Activated naive CD4-positive, alpha-beta T cell treated with anti-CD3 and anti-CD28 coated beads for 36 hours (primary cell): ENCODE measurements at regions not wholly inside any gene's neighbourhood (a gene's known extent, or its start where the extent isn't known, plus 50 kb on each side); places are given as distances from the start of the nearest gene placed in this dataset.
A peak's percentile ranks its signal among the peaks of the same experiment; 100 is the strongest.

Experiments used
- CTCF ChIA-PET: fragments of 350-600 bp; sonication (Branson Sonifier 250); formaldehyde crosslinking; loops from one replicate; lab custom pipeline; 2021; ENCODE audit warnings: antibody characterized with exemption; lab: Charles Lee
- DNase-seq: peaks from one replicate; pipeline ENCODE4 v3.0.0-alpha.2; 2020
- H3K27ac Mint-ChIP-seq: one replicate; pipeline ENCODE4 v1.8.0; 2021; ENCODE audit warnings: mild to moderate bottlenecking, mixed read lengths
- H3K27me3 Mint-ChIP-seq: one replicate; pipeline ENCODE4 v1.8.0; 2021; ENCODE audit warnings: low read depth, mixed read lengths
- H3K36me3 Mint-ChIP-seq: one replicate; pipeline ENCODE4 v1.8.0; 2021; ENCODE audit warnings: low read depth, mixed read lengths
- H3K4me1 Mint-ChIP-seq: one replicate; pipeline ENCODE4 v1.8.0; 2021; ENCODE audit warnings: low read depth, mixed read lengths
- H3K4me3 Mint-ChIP-seq: one replicate; pipeline ENCODE4 v1.8.0; 2021; ENCODE audit warnings: mild to moderate bottlenecking, moderate library complexity, mixed read lengths
- H3K9me3 Mint-ChIP-seq: one replicate; pipeline ENCODE4 v1.8.0; 2021; ENCODE audit warnings: mixed read lengths
- intact Hi-C: fragments of 100-400 bp; cut with micrococcal nuclease; formaldehyde crosslinking; loops from one replicate; pipeline ENCODE4 v1.15.1; 2023

GRCh38 chr11:69227271-69227670 is 66.7 kb upstream of the MYEOV start:
- Mint-ChIP-seq H3K36me3 (no peaks in the 10 kb centered on the region), H3K4me3 (no peak overlapping the region)
- no peak for DNase-seq

GRCh38 chr11:69229511-69229910 is 64.4 kb upstream of the MYEOV start:
- Mint-ChIP-seq H3K4me3 (no peak overlapping the region), H3K27ac (no peak overlapping the region), H3K27me3 (peaks cover 8% of the 10 kb centered on the region), H3K4me1 (no peaks in the 10 kb centered on the region), H3K9me3 (peaks cover 13% of the 10 kb centered on the region), H3K36me3 (no peaks in the 10 kb centered on the region)
- intact Hi-C loops: no loop called here
- CTCF ChIA-PET: no interaction called here
- DNase-seq: no peak

More at GRCh38 chr11:69227271-69227670, 66.7 kb upstream of the MYEOV start:
- H3K9me3 Mint-ChIP-seq: peaks cover 13% of the 10 kb centered on the region
- no peaks in the 10 kb centered on the region for H3K4me1 Mint-ChIP-seq
- CTCF ChIA-PET: no interaction called here
- no peak overlapping the region for H3K27ac Mint-ChIP-seq
- intact Hi-C loops: no loop called here
- H3K27me3 Mint-ChIP-seq: peaks cover 8% of the 10 kb centered on the region

GRCh38 chr11:69230856-69231425 is 63.0 kb upstream of the MYEOV start:
- Mint-ChIP-seq H3K4me1 (no peaks in the 10 kb centered on the region), H3K27ac (no peak overlapping the region), H3K36me3 (no peaks in the 10 kb centered on the region), H3K27me3 (peaks cover 8% of the 10 kb centered on the region), H3K4me3 (no peak overlapping the region), H3K9me3 (peaks cover 13% of the 10 kb centered on the region)
- DNase-seq: no peak
- intact Hi-C loops: no loop called here
- CTCF ChIA-PET: no interaction called here

- H3K27ac Mint-ChIP-seq: no peak overlapping the region
- peaks cover 7% of the 10 kb centered on the region for H3K9me3 Mint-ChIP-seq
- H3K4me3 Mint-ChIP-seq: no peak overlapping the region
- no peaks in the 10 kb centered on the region for H3K36me3 Mint-ChIP-seq
- H3K27me3 Mint-ChIP-seq: peaks cover 3% of the 10 kb centered on the region
- H3K4me1 Mint-ChIP-seq: no peaks in the 10 kb centered on the region
- CTCF ChIA-PET: no interaction called here
- DNase-seq: no peak
- intact Hi-C loops: no loop called here
These were observed 62.4 kb upstream of the MYEOV start for GRCh38 chr11:69231466-69232018.

GRCh38 chr11:69232821-69233743 is 60.9 kb upstream of the MYEOV start:
- no peak for DNase-seq
- intact Hi-C loops: no loop called here
- Mint-ChIP-seq H3K4me3 (no peak overlapping the region), H3K36me3 (no peaks in the 10 kb centered on the region), H3K9me3 (peaks cover 3% of the 10 kb centered on the region), H3K4me1 (peaks cover under 1% of the 10 kb centered on the region), H3K27me3 (no peaks in the 10 kb centered on the region), H3K27ac (no peak overlapping the region)
- CTCF ChIA-PET: interaction anchor here (0.7 kb wide), 1 partner anchor 23 kb away, joined by 3 read pairs; no protein-coding TSS in a partner anchor

GRCh38 chr11:69233744-69234570 is 60.0 kb upstream of the MYEOV start:
- H3K9me3 Mint-ChIP-seq: peaks cover 3% of the 10 kb centered on the region
- no peak overlapping the region for H3K27ac Mint-ChIP-seq
- no peak for DNase-seq
- H3K36me3 Mint-ChIP-seq: no peaks in the 10 kb centered on the region
- H3K4me3 Mint-ChIP-seq: no peak overlapping the region
- intact Hi-C loops: no loop called here
- no peaks in the 10 kb centered on the region for H3K27me3 Mint-ChIP-seq
- H3K4me1 Mint-ChIP-seq: peaks cover 9% of the 10 kb centered on the region
- CTCF ChIA-PET: interaction anchor here (0.7 kb wide), 1 partner anchor 22 kb away, joined by 3 read pairs; no protein-coding TSS in a partner anchor

GRCh38 chr11:69234740-69235710 is 58.9 kb upstream of the MYEOV start:
- H3K9me3 Mint-ChIP-seq: peaks cover 3% of the 10 kb centered on the region
- DNase-seq: no peak

GRCh38 chr11:69238573-69239351 is 55.2 kb upstream of the MYEOV start:
- Mint-ChIP-seq H3K27me3 (no peaks in the 10 kb centered on the region), H3K9me3 (no peaks in the 10 kb centered on the region), H3K4me3 (no peak overlapping the region), H3K36me3 (no peaks in the 10 kb centered on the region), H3K27ac (peak overlapping the region; percentile 76), H3K4me1 (peaks cover 31% of the 10 kb centered on the region)
- intact Hi-C loops: loop anchor here (1.0 to 5.0 kb wide), 5 partner anchors 25 to 309 kb away; no protein-coding TSS in a partner anchor
- peak; percentile 24 for DNase-seq
- CTCF ChIA-PET: interaction anchor here (0.7 kb wide), 1 partner anchor 139 kb away, joined by 3 read pairs; no protein-coding TSS in a partner anchor

More at GRCh38 chr11:69234740-69235710, 58.9 kb upstream of the MYEOV start:
- peaks cover 18% of the 10 kb centered on the region for H3K4me1 Mint-ChIP-seq
- intact Hi-C loops: loop anchor here (5.0 kb wide), 1 partner anchor 113 kb away; no protein-coding TSS in a partner anchor
- CTCF ChIA-PET: no interaction called here
- no peaks in the 10 kb centered on the region for H3K36me3 Mint-ChIP-seq
- H3K27me3 Mint-ChIP-seq: no peaks in the 10 kb centered on the region
- H3K4me3 Mint-ChIP-seq: no peak overlapping the region
- H3K27ac Mint-ChIP-seq: no peak overlapping the region

GRCh38 chr11:69239641-69240040 is 54.3 kb upstream of the MYEOV start:
- Mint-ChIP-seq H3K9me3 (no peaks in the 10 kb centered on the region), H3K36me3 (no peaks in the 10 kb centered on the region), H3K4me1 (peaks cover 31% of the 10 kb centered on the region), H3K4me3 (no peak overlapping the region), H3K27me3 (no peaks in the 10 kb centered on the region), H3K27ac (no peak overlapping the region)
- CTCF ChIA-PET: no interaction called here
- no peak for DNase-seq
- intact Hi-C loops: loop anchor here (1.0 to 5.0 kb wide), 6 partner anchors 26 to 308 kb away; no protein-coding TSS in a partner anchor

GRCh38 chr11:69240332-69241074 is 53.5 kb upstream of the MYEOV start:
- intact Hi-C loops: loop anchor here (1.0 kb wide), 1 partner anchor 139 kb away; no protein-coding TSS in a partner anchor
- H3K4me1 Mint-ChIP-seq: peaks cover 31% of the 10 kb centered on the region
- H3K36me3 Mint-ChIP-seq: no peaks in the 10 kb centered on the region
- CTCF ChIA-PET: no interaction called here
- H3K27ac Mint-ChIP-seq: no peak overlapping the region
- H3K4me3 Mint-ChIP-seq: no peak overlapping the region
- DNase-seq: peak; percentile 38
- H3K27me3 Mint-ChIP-seq: no peaks in the 10 kb centered on the region
- peaks cover 1% of the 10 kb centered on the region for H3K9me3 Mint-ChIP-seq
